MCF 10A (cell line): ENCODE measurements at regions not wholly inside any gene's neighbourhood (a gene's known extent, or its start where the extent isn't known, plus 50 kb on each side); places are given as distances from the start of the nearest gene placed in this dataset.
A peak's percentile ranks its signal among the peaks of the same experiment; 100 is the strongest.

ENCODE experiments used
- BruUV-seq: library from RNA; stranded (reverse); fragments of 400-500 nt; replicated peaks from 2 replicates; lab custom pipeline; 2021; lab: Mats Ljungman, UMichigan
- CTCF ChIA-PET: fragments of 300-600 bp; sonication (Branson Sonifier 250); formaldehyde crosslinking; extraction: SDS; loops from one replicate; lab custom pipeline; 2021; ENCODE audit warnings: antibody characterized with exemption, inconsistent platforms; lab: Yijun Ruan, JAX
- POLR2A ChIA-PET: fragments of 300-600, 350-650 bp; sonication (Branson Sonifier 250); formaldehyde crosslinking; extraction: SDS; loops from one replicate; lab custom pipeline; 2020; ENCODE audit warnings: antibody characterized with exemption, inconsistent platforms; lab: Yijun Ruan, JAX
- DNase-seq: peaks from one replicate; pipeline ENCODE4 v3.0.0-alpha.2; 2018; ENCODE audit not compliant: unreplicated experiment
- H3K27ac Mint-ChIP-seq: one replicate; pipeline ENCODE4 v1.8.0; 2022; ENCODE audit warnings: mild to moderate bottlenecking, low read depth, mixed read lengths; ENCODE audit not compliant: unreplicated experiment
- H3K27me3 Mint-ChIP-seq: one replicate; pipeline ENCODE4 v1.8.0; 2022; ENCODE audit warnings: mixed read lengths; ENCODE audit not compliant: insufficient read depth, unreplicated experiment
- H3K36me3 Mint-ChIP-seq: one replicate; pipeline ENCODE4 v1.8.0; 2022; ENCODE audit warnings: mild to moderate bottlenecking, moderate library complexity, mixed read lengths; ENCODE audit not compliant: insufficient read depth, unreplicated experiment
- H3K4me1 Mint-ChIP-seq: one replicate; pipeline ENCODE4 v1.8.0; 2022; ENCODE audit warnings: mixed read lengths; ENCODE audit not compliant: insufficient read depth, unreplicated experiment
- H3K4me3 Mint-ChIP-seq: one replicate; pipeline ENCODE4 v1.8.0; 2022; ENCODE audit warnings: mild to moderate bottlenecking, moderate library complexity, mixed read lengths; ENCODE audit not compliant: unreplicated experiment
- H3K9me3 Mint-ChIP-seq: one replicate; pipeline ENCODE4 v1.8.0; 2022; ENCODE audit warnings: mixed read lengths; ENCODE audit not compliant: unreplicated experiment
- intact Hi-C: fragments of 100-400 bp; cut with micrococcal nuclease; formaldehyde crosslinking; loops from 2 replicates; pipeline ENCODE4 v1.14.1; 2022
- TF ChIP-seq, protein P1 (sequence below): fragments of 200-600 bp; IDR thresholded peaks from one replicate; pipeline ENCODE4 v1.8.0; 2022; ENCODE audit warnings: antibody characterized with exemption, mild to moderate bottlenecking; ENCODE audit not compliant: unreplicated experiment

DNA sequence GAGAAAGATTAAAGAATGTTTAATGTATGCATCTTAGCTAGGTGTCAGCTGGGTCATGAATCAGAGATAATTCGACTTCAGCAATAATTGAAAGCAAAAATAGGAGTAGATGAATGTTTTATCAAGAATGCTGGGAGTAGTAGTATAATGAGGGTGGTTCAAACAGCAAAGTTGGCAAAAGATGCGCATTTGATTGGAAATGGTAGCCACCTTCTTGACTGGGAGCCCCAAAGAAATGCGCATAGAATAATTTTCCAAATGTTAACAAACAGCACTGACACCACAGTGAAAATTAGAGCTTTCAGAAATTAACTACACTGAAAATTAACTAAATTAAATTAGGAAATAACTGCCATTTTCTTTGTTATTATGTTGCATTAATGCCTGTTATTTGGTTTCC lies 195.8 kb downstream of the TUSC7 start:
- intact Hi-C loops, result no loop called here
- Mint-ChIP-seq H3K9me3 (no peaks in the 10 kb centered on the region), H3K36me3 (no peaks in the 10 kb centered on the region), H3K4me3 (no peak overlapping the region), H3K27ac (no peak overlapping the region), H3K27me3 (peaks cover 20% of the 10 kb centered on the region), H3K4me1 (no peaks in the 10 kb centered on the region)
- CTCF ChIA-PET, result interaction anchor here (0.5 to 1.1 kb wide), 3 partner anchors 8 to 678 kb away, joined by 3 to 4 read pairs (median 3); no protein-coding TSS in a partner anchor
- TF ChIP-seq, protein P1, sequence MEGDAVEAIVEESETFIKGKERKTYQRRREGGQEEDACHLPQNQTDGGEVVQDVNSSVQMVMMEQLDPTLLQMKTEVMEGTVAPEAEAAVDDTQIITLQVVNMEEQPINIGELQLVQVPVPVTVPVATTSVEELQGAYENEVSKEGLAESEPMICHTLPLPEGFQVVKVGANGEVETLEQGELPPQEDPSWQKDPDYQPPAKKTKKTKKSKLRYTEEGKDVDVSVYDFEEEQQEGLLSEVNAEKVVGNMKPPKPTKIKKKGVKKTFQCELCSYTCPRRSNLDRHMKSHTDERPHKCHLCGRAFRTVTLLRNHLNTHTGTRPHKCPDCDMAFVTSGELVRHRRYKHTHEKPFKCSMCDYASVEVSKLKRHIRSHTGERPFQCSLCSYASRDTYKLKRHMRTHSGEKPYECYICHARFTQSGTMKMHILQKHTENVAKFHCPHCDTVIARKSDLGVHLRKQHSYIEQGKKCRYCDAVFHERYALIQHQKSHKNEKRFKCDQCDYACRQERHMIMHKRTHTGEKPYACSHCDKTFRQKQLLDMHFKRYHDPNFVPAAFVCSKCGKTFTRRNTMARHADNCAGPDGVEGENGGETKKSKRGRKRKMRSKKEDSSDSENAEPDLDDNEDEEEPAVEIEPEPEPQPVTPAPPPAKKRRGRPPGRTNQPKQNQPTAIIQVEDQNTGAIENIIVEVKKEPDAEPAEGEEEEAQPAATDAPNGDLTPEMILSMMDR, result no peak
- POLR2A ChIA-PET, result no interaction called here
- BruUV-seq, result no TSS peak
- no peak for DNase-seq

DNA sequence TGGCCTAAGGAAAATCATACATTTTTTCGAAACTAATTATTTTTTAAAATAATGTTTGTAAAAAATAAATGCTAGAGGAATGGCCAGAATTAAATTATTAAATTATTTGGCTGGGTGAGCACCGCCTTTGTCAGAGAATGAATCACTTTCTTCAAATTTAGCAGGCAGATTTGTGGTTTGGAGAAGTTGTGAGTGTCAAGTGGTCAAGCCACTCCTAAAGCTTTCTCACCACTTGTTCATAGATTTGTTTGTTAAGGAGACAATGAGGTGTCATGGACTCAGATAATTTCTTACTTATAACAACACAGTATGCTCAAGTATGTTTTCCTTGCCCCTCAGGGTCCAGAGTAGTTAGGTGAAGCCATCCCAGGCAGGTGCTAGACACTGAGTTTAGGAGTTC lies 196.2 kb downstream of the TUSC7 start:
- DNase-seq, result peak; percentile 10
- ChIA-PET CTCF (interaction anchor here (0.5 to 1.1 kb wide), 3 partner anchors 9 to 677 kb away, joined by 3 to 4 read pairs (median 3); no protein-coding TSS in a partner anchor), POLR2A (no interaction called here)
- no TSS peak for BruUV-seq
- intact Hi-C loops, result no loop called here
- H3K4me1 Mint-ChIP-seq, result no peaks in the 10 kb centered on the region
- no peaks in the 10 kb centered on the region for H3K36me3 Mint-ChIP-seq
- peaks cover 24% of the 10 kb centered on the region for H3K27me3 Mint-ChIP-seq
- TF ChIP-seq, protein P1, result no peak
- no peak overlapping the region for H3K4me3 Mint-ChIP-seq
- H3K27ac Mint-ChIP-seq, result no peak overlapping the region
- no peaks in the 10 kb centered on the region for H3K9me3 Mint-ChIP-seq

DNA sequence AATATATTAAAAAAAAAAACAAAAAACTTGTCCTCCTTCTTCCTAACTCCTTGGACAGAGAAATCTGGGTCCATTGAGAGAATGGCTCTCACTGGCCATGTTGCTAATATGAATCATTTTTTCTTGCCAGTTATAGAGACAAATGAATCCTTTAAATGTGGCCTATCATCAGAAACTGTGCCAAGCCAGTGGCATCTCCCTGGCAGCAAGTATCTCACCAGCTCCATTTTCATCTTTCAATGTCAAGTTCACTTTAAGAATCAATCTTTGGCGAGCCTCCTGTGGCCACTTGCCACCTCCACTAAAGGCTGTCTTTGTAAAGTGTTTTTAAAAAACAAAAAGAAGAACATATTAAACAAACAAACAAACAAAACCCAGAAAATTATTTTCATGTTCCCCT lies 202.5 kb downstream of the TUSC7 start:
- H3K27me3 Mint-ChIP-seq, result peaks cover 63% of the 10 kb centered on the region
- H3K4me3 Mint-ChIP-seq, result no peak overlapping the region
- no TSS peak for BruUV-seq
- DNase-seq, result no peak
- no peaks in the 10 kb centered on the region for H3K36me3 Mint-ChIP-seq
- no peak overlapping the region for H3K27ac Mint-ChIP-seq
- no peaks in the 10 kb centered on the region for H3K9me3 Mint-ChIP-seq
- TF ChIP-seq, protein P1, result no peak
- intact Hi-C loops, result no loop called here
- ChIA-PET CTCF (interaction anchor here (0.7 kb wide), 2 partner anchors 141 to 1666 kb away, joined by 3 to 4 read pairs; no protein-coding TSS in a partner anchor), POLR2A (interaction anchor here (0.7 kb wide), 1 partner anchor 63 kb away, joined by 3 read pairs; no protein-coding TSS in a partner anchor)
- H3K4me1 Mint-ChIP-seq, result no peaks in the 10 kb centered on the region

DNA sequence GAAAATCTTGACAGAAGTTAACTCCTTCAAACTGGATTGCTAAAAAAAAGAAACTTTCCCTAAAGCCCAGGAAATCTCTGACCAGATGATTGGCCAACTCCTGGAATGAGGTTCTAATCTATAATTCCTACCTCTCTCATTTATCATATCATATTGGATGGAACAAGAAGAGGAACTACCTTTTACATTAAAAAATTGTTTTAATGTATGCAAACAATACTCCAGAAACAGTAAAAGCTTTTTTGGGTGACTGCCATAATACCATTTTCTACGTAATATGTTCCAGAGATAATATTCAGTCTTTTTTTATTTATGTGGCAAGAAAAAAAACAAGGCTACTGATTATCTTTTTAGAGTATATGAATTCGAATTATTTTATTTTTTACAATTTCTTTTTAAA lies 204.4 kb downstream of the TUSC7 start:
- no peaks in the 10 kb centered on the region for H3K36me3 Mint-ChIP-seq
- ChIA-PET POLR2A (no interaction called here), CTCF (no interaction called here)
- H3K9me3 Mint-ChIP-seq, result no peaks in the 10 kb centered on the region
- H3K4me1 Mint-ChIP-seq, result no peaks in the 10 kb centered on the region
- intact Hi-C loops, result no loop called here
- H3K4me3 Mint-ChIP-seq, result no peak overlapping the region
- DNase-seq, result no peak
- no peak overlapping the region for H3K27ac Mint-ChIP-seq
- no TSS peak for BruUV-seq
- TF ChIP-seq, protein P1, result no peak
- peaks cover 68% of the 10 kb centered on the region for H3K27me3 Mint-ChIP-seq
